HG03108 (cell line): ENCODE measurements at regions not wholly inside any gene's neighbourhood (a gene's known extent, or its start where the extent isn't known, plus 50 kb on each side); places are given as distances from the start of the nearest gene placed in this dataset.

Source experiments
- ATAC-seq: cut with Tn5 transposase; IDR thresholded peaks from one replicate; pipeline ENCODE4 v1.9.1; 2021; ENCODE audit warnings: moderate library complexity; ENCODE audit not compliant: unreplicated experiment

GRCh38 chr7:21200503-21200902 lies 227.4 kb upstream of the SP4 start:
- ATAC-seq: no peak

GRCh38 chr7:21214657-21215056 lies 213.2 kb upstream of the SP4 start:
- no peak for ATAC-seq

GRCh38 chr7:21215307-21215706 lies 212.6 kb upstream of the SP4 start:
- no peak for ATAC-seq

- ATAC-seq: no peak
Observed at GRCh38 chr7:21217365-21217764, 210.5 kb upstream of the SP4 start.

GRCh38 chr7:21218155-21218554 lies 209.7 kb upstream of the SP4 start:
- ATAC-seq: no peak

- ATAC-seq: no peak
Observed at GRCh38 chr7:21221130-21221529, 206.8 kb upstream of the SP4 start.

GRCh38 chr7:21238400-21239116 lies 189.3 kb upstream of the SP4 start:
- no peak for ATAC-seq

- no peak for ATAC-seq
Observed at GRCh38 chr7:21243265-21243664, 184.6 kb upstream of the SP4 start.

- ATAC-seq: no peak
Observed at GRCh38 chr7:21251151-21251800, 176.6 kb upstream of the SP4 start.

- ATAC-seq: no peak
Observed at GRCh38 chr7:21253740-21254687, 173.9 kb upstream of the SP4 start.

GRCh38 chr7:21256310-21256877 lies 171.5 kb upstream of the SP4 start:
- ATAC-seq: no peak

GRCh38 chr7:21260939-21261338 lies 166.9 kb upstream of the SP4 start:
- no peak for ATAC-seq

GRCh38 chr7:21261627-21262594 lies 166.0 kb upstream of the SP4 start:
- ATAC-seq: peak; percentile 69

GRCh38 chr7:21269021-21269420 lies 158.9 kb upstream of the SP4 start:
- no peak for ATAC-seq

GRCh38 chr7:21276471-21277035 lies 151.3 kb upstream of the SP4 start:
- no peak for ATAC-seq

GRCh38 chr7:21278944-21279343 lies 148.9 kb upstream of the SP4 start:
- no peak for ATAC-seq

- ATAC-seq: no peak
Observed at GRCh38 chr7:21281193-21281592, 146.7 kb upstream of the SP4 start.

- ATAC-seq: no peak
Observed at GRCh38 chr7:21293771-21294170, 134.1 kb upstream of the SP4 start.

GRCh38 chr7:21299766-21300165 lies 128.1 kb upstream of the SP4 start:
- ATAC-seq: no peak

- ATAC-seq: no peak
Observed at GRCh38 chr7:21300692-21301091, 127.2 kb upstream of the SP4 start.
